GM12892 (cell line): ENCODE measurements at regions not wholly inside any gene's neighbourhood (a gene's known extent, or its start where the extent isn't known, plus 50 kb on each side); places are given as distances from the start of the nearest gene placed in this dataset.
"Not testable (repeated sequence)": the region's sequence is repeated elsewhere in the genome, so short reads cannot be mapped to it uniquely, and the experiment has no call there.

Experiments used
- DNase-seq: peaks from one replicate; pipeline ENCODE4 v3.0.0; 2011; ENCODE audit not compliant: insufficient read length
- FAIRE-seq: peaks from 2 replicates; lab custom pipeline; 2011; peaks lifted over from hg19 to GRCh38; lab: Jason Lieb, UNC
- POLR2A ChIP-seq: IDR thresholded peaks from 2 replicates; pipeline ENCODE4 v1.6.1; 2011; ENCODE audit warnings: low read depth, low read length, control low read depth
- POLR2AphosphoS5 ChIP-seq: IDR thresholded peaks from 2 replicates; pipeline ENCODE4 v1.6.1; 2011; ENCODE audit warnings: low read depth, low read length, control low read depth
- TAF1 ChIP-seq: IDR thresholded peaks from 2 replicates; pipeline ENCODE4 v1.6.1; 2011; ENCODE audit warnings: low read depth, mild to moderate bottlenecking, control low read depth, low read length, borderline replicate concordance

DNA sequence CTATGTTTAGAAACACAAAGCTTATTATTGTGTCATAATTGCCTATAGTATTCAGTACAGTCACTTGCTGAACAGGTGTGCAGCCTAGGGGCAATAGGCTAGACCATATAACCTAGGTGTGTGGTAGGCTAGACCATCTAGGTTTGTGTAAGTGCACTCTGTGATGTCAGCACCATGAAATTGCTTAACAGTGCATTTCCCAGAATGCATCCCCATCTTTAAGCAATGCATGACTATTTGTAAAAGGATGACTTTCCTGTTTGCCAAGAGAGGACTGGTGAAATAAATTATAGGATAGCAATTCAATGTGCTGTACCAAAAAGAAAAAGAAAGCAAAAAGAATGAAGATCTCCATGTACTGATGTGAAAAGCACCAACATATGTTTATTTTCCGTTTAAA lies 288.7 kb upstream of the AUTS2 start:
- FAIRE-seq (no peak), DNase-seq (no peak)
- TF ChIP-seq TAF1 = no peak
- TF ChIP-seq POLR2AphosphoS5 = no peak
- no peak for TF ChIP-seq POLR2A

DNA sequence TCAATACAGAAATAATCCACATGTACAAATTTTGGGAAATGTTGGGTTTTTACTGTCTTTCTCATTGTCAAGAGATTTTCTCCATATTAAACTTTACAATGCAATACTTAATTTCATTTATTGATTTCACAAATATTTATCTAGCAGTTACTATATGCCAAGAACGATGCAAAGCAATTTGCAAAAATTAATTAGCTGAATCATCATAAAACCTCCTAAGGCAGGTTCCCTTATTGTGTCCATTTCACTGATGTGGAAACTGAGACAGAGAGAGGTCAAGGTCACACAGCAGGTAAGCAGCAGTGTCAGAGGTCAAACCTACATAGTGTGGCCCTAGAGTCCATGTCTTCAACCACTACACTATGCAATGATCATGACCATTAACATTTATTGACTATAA lies 286.8 kb upstream of the AUTS2 start:
- no peak for TF ChIP-seq TAF1
- no peak for TF ChIP-seq POLR2A
- TF ChIP-seq POLR2AphosphoS5 = no peak
- no peak for FAIRE-seq

DNA sequence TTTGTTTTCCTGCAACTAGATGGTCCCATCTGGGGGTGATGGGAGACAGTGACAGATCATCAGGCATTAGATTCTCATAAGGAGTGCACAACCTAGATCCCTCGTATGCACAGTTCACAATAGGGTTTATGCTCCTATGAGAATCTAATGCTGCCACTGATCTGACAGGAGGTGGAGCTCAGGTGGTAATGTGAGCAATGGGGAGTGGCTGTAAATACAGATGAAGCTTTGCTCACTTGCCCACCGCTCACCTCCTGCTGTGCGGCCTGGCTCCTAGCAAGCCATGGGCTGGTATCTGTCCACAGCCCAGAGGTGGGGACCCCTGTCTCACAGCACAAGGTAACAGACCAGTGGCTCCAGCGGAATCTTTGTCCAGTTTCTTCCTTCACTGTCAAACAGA lies 284.4 kb upstream of the AUTS2 start:
- FAIRE-seq, DNase-seq: not testable (repeated sequence)

More for the DNA sequence above, 286.8 kb upstream of the AUTS2 start:
- no peak for DNase-seq

DNA sequence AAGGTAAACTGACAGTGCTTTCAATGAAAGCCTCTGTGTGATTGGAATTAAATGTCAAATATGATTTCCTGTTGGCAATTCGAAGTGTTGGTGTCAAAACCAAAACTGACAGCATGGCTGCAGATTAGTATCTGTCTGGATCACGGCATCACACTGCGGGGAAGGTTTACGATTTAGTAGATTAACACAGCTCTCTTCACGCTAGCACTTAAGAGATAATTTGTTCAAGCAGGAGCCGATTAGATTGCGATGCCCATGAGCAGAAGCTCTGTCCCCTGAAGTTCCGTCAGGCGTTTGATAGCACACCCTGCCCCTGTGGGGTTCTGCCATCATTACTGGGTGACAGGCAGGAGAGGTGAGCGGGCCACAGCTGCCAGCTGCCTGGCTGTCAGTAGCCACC lies 279.5 kb upstream of the AUTS2 start:
- DNase-seq (no peak), FAIRE-seq (no peak)
- TF ChIP-seq POLR2AphosphoS5 = no peak
- no peak for TF ChIP-seq TAF1
- TF ChIP-seq POLR2A = no peak

DNA sequence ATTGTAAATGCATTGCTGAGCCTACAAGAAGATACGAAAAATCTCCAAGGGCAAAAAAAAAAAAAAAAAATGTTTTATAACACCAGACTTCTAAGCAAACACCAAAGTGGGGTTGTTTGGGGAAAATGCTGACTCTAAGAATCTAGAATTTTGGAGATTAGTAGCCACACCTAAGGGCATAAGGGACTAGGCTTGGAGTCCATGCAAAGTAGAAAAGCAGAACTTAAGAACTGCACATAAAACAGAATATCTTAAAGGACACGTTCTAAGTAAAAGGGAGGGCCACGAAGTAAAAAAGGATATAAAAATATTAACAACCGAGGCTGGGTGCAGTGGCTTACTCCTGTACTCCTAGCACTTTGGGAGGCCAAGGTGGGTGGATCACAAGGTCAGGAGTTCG lies 269.8 kb upstream of the AUTS2 start:
- TF ChIP-seq POLR2A (no peak), TAF1 (no peak), POLR2AphosphoS5 (no peak)
- FAIRE-seq (no peak), DNase-seq (no peak)

DNA sequence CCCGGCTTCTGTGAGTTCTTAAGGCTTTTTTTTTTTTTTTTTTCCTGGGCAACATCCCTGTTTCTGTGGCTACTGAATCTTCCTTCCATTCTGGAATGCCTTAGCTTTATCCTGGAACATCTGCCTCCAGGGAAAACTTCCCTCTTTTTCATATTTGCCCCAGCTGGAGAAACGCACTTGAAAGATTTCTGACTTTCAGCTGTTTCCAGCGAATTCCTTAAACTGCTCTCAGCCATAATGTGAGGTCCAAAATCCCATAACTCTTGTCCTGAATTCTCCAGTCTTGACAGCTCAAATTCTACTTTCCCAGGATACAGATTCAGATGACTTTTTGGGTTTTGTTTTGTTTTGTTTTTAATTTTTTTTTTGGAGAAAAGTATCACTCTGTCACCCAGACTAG lies 263.6 kb upstream of the AUTS2 start:
- no peak for TF ChIP-seq TAF1
- TF ChIP-seq POLR2AphosphoS5 = no peak
- no peak for TF ChIP-seq POLR2A
- no peak for FAIRE-seq
- no peak for DNase-seq

DNA sequence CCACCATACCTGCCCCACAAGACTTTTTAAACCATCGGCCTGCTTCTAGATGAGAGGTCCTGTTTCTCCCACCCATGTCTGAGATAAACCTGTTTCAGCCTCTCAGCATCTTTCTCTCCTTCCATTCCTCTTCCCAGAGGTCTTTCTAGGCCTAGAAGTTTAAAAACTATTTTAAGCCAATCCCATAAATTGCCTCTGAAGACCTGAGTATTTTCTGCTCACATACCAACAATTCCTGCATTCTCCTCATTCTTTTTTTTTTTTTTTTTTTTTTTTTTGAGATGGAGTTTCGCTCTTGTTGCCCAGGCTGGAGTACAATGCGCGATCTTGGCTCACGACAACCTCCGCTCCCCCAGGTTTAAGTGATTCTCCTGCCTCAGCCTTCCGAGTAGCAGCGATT lies 262.9 kb upstream of the AUTS2 start:
- FAIRE-seq (no peak), DNase-seq (no peak)
- TF ChIP-seq POLR2A (no peak), POLR2AphosphoS5 (no peak), TAF1 (no peak)

DNA sequence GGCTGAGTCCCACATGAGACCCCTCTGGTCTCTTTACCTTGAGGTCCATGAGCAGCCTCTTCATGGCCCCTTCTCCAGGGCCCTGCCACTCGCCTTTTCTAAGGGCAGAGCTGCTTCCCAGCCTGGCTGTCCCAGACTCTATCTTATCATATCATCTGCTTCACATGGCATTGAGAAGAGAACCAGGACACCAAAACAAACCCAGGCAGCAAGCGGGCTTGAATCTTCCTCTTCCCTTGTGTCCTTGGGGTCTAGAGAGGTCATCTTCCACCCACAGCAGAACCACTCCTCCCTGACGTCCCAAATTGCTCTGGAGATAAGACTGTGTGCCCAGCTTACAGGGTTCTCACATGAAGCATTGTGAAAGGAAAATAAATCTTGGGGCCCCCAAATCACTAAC lies 261.3 kb upstream of the AUTS2 start:
- TF ChIP-seq POLR2AphosphoS5 = no peak
- TF ChIP-seq TAF1 = no peak
- TF ChIP-seq POLR2A = no peak
- DNase-seq (no peak), FAIRE-seq (no peak)

DNA sequence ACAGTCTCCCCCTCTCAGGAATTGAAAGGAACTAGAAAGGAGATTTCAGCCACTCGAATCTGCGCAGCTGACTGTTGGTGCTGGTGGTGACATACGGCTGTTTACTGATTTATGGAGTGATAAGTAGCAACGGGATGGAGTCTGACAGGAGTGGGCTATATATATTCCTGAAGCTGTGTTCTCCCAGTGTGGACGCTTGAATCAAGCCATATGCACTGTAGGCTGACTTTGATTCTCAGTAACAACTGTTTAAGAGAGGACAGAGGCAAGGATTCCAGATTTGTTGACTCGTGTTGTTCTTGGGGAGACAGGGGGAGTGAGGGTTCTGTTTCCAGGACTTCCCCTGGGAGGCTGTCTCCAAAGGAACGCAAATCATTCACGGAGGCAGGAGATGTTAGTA lies 260.1 kb upstream of the AUTS2 start:
- FAIRE-seq = no peak
- TF ChIP-seq TAF1 (no peak), POLR2A (no peak), POLR2AphosphoS5 (no peak)
- DNase-seq = no peak

DNA sequence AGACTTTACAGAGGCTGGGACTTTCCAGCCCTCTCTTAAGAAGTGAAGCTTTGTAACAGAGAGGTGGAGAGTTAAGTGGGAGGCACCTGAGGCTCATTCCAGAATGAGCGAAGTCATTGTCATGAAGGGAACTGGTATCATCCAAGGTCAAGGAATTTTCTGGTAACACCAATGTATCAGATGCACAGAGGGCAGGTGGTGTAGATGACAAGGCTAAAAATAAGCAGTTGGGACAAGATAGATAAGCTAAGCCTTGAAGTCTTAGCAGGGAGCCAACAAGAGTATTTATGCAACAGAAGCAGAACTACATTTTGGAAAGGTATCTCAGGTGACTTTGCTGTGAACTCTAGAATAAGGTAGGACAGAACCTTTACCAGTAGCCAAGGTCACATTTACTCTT lies 257.0 kb upstream of the AUTS2 start:
- TF ChIP-seq TAF1 (no peak), POLR2AphosphoS5 (no peak), POLR2A (no peak)
- no peak for FAIRE-seq

DNA sequence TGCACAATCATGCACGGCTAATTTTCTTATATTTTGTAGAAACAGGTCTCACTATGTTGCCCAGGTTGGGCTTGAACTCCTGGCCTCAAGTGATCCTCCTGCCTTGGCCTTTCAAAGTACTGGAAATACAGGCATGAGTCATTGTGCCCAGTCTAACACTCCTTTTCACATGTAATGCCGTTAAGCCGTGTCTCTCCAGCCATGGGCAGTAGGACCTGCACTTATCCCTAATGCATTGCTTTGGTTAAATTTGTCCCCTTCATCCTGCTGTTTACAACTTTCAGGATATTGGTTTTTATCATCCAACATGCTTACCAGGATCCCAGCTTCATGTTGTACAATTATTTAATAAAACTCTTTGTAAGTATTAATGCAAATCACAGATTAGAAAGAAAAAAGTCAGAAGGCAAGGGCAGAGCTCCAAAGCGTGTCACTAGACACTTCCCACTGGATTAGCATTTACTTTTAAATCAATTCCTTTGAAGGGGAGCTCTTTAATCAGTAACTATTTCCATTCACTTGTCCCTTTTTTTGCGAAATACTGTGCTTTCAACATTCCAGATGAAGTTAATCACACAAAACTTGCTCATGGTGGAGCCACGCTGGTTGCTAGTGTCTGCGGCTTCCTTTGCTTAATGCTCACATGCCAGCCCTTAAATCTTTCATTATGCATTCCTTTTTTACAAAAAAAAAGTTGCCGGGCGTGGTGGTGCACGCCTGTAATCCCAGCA lies 256.0 kb upstream of the AUTS2 start:
- DNase-seq = no peak
- TF ChIP-seq POLR2AphosphoS5 (no peak), POLR2A (no peak), TAF1 (no peak)
- FAIRE-seq = no peak

More for the DNA sequence above, 257.0 kb upstream of the AUTS2 start:
- no peak for DNase-seq

DNA sequence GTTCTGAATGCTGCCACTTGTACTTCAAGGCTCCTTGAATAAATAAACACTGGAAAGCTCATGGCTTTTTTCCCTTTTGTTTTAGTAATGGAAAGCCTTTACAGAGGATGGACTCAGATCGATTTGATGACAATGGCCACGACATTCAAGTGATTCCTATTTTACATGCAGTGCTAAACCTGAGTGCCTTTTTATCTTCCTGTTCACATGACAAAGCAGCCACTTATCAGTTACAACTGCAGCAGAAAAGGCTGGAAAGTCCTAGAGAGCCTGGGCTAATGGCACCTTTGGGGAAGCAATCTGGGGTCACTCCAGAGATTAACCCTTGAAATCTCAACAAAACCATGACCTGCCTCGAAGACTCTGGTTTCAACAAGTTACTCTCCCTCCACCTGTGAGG lies 249.0 kb upstream of the AUTS2 start:
- DNase-seq = no peak
- no peak for FAIRE-seq
- TF ChIP-seq TAF1 = no peak
- no peak for TF ChIP-seq POLR2A
- no peak for TF ChIP-seq POLR2AphosphoS5
